Activated CD4-positive, CD25-positive, alpha-beta regulatory T cell treated with anti-CD3 and anti-CD28 coated beads, Interleukin-2, amount 50 U/mL, for 24 hours (primary cell): ENCODE measurements at regions not wholly inside any gene's neighbourhood (a gene's known extent, or its start where the extent isn't known, plus 50 kb on each side); places are given as distances from the start of the nearest gene placed in this dataset.
"Not testable (repeated sequence)": the region's sequence is repeated elsewhere in the genome, so short reads cannot be mapped to it uniquely, and the experiment has no call there.

Source experiments
- ATAC-seq, 2 donors: fragments of 150-1000 bp; cut with Tn5 transposase; one replicate each; pipeline ENCODE4 v1.10.0; 2021; ENCODE audit warnings: mild to moderate bottlenecking in 1 of 2, moderate library complexity in 1 of 2

GRCh38 chr14:44609876-44610510, 102.9 kb upstream of the FSCB start:
- no peak for ATAC-seq

- ATAC-seq = no peak
These were observed 102.1 kb upstream of the FSCB start for GRCh38 chr14:44609201-44609600.

GRCh38 chr14:44607701-44608100, 100.6 kb upstream of the FSCB start:
- ATAC-seq = no peak

- ATAC-seq = no peak
These were observed 99.5 kb upstream of the FSCB start for GRCh38 chr14:44606576-44606975.

GRCh38 chr14:44601266-44601665, 94.2 kb upstream of the FSCB start:
- ATAC-seq = not testable (repeated sequence)

GRCh38 chr14:44589180-44589579, 82.1 kb upstream of the FSCB start:
- no peak for ATAC-seq

- no peak for ATAC-seq
These were observed 79.8 kb upstream of the FSCB start for GRCh38 chr14:44586910-44587309.

- no peak for ATAC-seq
These were observed 69.3 kb upstream of the FSCB start for GRCh38 chr14:44576356-44576755.

GRCh38 chr14:44567997-44568396, 60.9 kb upstream of the FSCB start:
- ATAC-seq = no peak

- no peak for ATAC-seq
These were observed 58.9 kb upstream of the FSCB start for GRCh38 chr14:44565968-44566367.

- ATAC-seq = no peak
These were observed 57.8 kb upstream of the FSCB start for GRCh38 chr14:44564908-44565307.
